SK-N-SH treated with all-trans-retinoic acid at 6 μM for 48 hours (cell line): ENCODE measurements at regions not wholly inside any gene's neighbourhood (a gene's known extent, or its start where the extent isn't known, plus 50 kb on each side); places are given as distances from the start of the nearest gene placed in this dataset.

Experiments
- ATAC-seq: fragments of 200-7000 bp; cut with Tn5 transposase; 3 replicates; pipeline ENCODE4 v1.9.1; 2020; ENCODE audit warnings: mild to moderate bottlenecking, moderate library complexity
- ARNTL ChIP-seq: fragments of 450-650 bp; formaldehyde crosslinking; IDR thresholded peaks from 2 replicates; pipeline ENCODE4 v1.5.0; 2020; ENCODE audit warnings: low read depth, mild to moderate bottlenecking, moderate library complexity, borderline replicate concordance
- BACH2 ChIP-seq: fragments of 250-450 bp; sonication (Bioruptor Pico); IDR thresholded peaks from 2 replicates; pipeline ENCODE4 v1.9.0; 2021; ENCODE audit warnings: mild to moderate bottlenecking, borderline replicate concordance
- CREB5 ChIP-seq: fragments of 250-450 bp; sonication (Bioruptor Pico); IDR thresholded peaks from 2 replicates; pipeline ENCODE4 v1.5.1; 2020; ENCODE audit warnings: low read depth, mild to moderate bottlenecking, moderate library complexity
- CSDC2 ChIP-seq: fragments of 250-450 bp; sonication (Bioruptor Pico); IDR thresholded peaks from 2 replicates; pipeline ENCODE4 v1.5.0; 2020; ENCODE audit warnings: mild to moderate bottlenecking, moderate library complexity
- CSRNP3 ChIP-seq: fragments of 250-450 bp; sonication (Bioruptor Pico); IDR thresholded peaks from 2 replicates; pipeline ENCODE4 v1.5.1; 2021; ENCODE audit warnings: mild to moderate bottlenecking, moderate library complexity
- ESRRG ChIP-seq: fragments of 250-450 bp; sonication (Bioruptor Pico); IDR thresholded peaks from 2 replicates; pipeline ENCODE4 v1.6.1; 2021; ENCODE audit warnings: mild to moderate bottlenecking
- GLIS3 ChIP-seq: fragments of 250-450 bp; sonication (Bioruptor Pico); IDR thresholded peaks from 2 replicates; pipeline ENCODE4 v1.5.0; 2020; ENCODE audit warnings: mild to moderate bottlenecking, moderate library complexity
- ISL1 ChIP-seq: fragments of 250-450 bp; sonication (Bioruptor Pico); IDR thresholded peaks from 2 replicates; pipeline ENCODE4 v2.1.2; 2022; ENCODE audit warnings: mild to moderate bottlenecking, moderate library complexity
- OSR1 ChIP-seq: fragments of 250-450 bp; sonication (Bioruptor Pico); IDR thresholded peaks from 2 replicates; pipeline ENCODE4 v1.8.0; 2022; ENCODE audit warnings: moderate library complexity, mild to moderate bottlenecking, inconsistent platforms
- PATZ1 ChIP-seq: fragments of 250-450 bp; sonication (Bioruptor Pico); IDR thresholded peaks from 2 replicates; pipeline ENCODE4 v1.8.0; 2020; ENCODE audit warnings: mild to moderate bottlenecking, moderate library complexity, borderline replicate concordance
- POU6F1 ChIP-seq: fragments of 250-450 bp; sonication (Bioruptor Pico); IDR thresholded peaks from 2 replicates; pipeline ENCODE4 v1.8.0; 2021; ENCODE audit warnings: low read depth, mild to moderate bottlenecking, moderate library complexity, borderline replicate concordance
- RARB ChIP-seq: fragments of 250-450 bp; sonication (Bioruptor Pico); IDR thresholded peaks from 2 replicates; pipeline ENCODE4 v1.8.0; 2021; ENCODE audit warnings: mild to moderate bottlenecking, moderate library complexity
- SNAI2 ChIP-seq: fragments of 250-450 bp; sonication (Bioruptor Pico); IDR thresholded peaks from 2 replicates; pipeline ENCODE4 v1.5.0; 2020; ENCODE audit warnings: mild to moderate bottlenecking, moderate library complexity
- TCF4 ChIP-seq: fragments of 250-450 bp; sonication (Bioruptor Pico); IDR thresholded peaks from 2 replicates; pipeline ENCODE4 v1.8.0; 2021; ENCODE audit warnings: mild to moderate bottlenecking, moderate library complexity, borderline replicate concordance
- TOX ChIP-seq: fragments of 250-450 bp; sonication (Bioruptor Pico); IDR thresholded peaks from 2 replicates; pipeline ENCODE4 v1.8.0; 2021; ENCODE audit warnings: mild to moderate bottlenecking, moderate library complexity, borderline replicate concordance
- TSHZ2 ChIP-seq: fragments of 250-450 bp; sonication (Bioruptor Pico); IDR thresholded peaks from 2 replicates; pipeline ENCODE4 v1.5.0; 2020; ENCODE audit warnings: mild to moderate bottlenecking, moderate library complexity
- ZC3H10 ChIP-seq: fragments of 250-450 bp; sonication (Bioruptor Pico); IDR thresholded peaks from 2 replicates; pipeline ENCODE4 v1.5.1; 2021; ENCODE audit warnings: mild to moderate bottlenecking, moderate library complexity
- ZFP3 ChIP-seq: fragments of 250-450 bp; sonication (Bioruptor Pico); IDR thresholded peaks from 2 replicates; pipeline ENCODE4 v1.5.0; 2020; ENCODE audit warnings: mild to moderate bottlenecking, moderate library complexity
- ZFP30 ChIP-seq: fragments of 450-650 bp; formaldehyde crosslinking; IDR thresholded peaks from 2 replicates; pipeline ENCODE4 v1.5.0; 2022; ENCODE audit warnings: mild to moderate bottlenecking, moderate library complexity
- ZNF565 ChIP-seq: fragments of 450-650 bp; formaldehyde crosslinking; conservative IDR thresholded peaks from 2 replicates; pipeline ENCODE4 v1.5.0; 2020; ENCODE audit warnings: low read depth, mild to moderate bottlenecking, moderate library complexity
- ZNF70 ChIP-seq: fragments of 450-650 bp; formaldehyde crosslinking; IDR thresholded peaks from 2 replicates; pipeline ENCODE4 v1.5.0; 2020; ENCODE audit warnings: mild to moderate bottlenecking, moderate library complexity
- ZNF8 ChIP-seq: fragments of 450-650 bp; formaldehyde crosslinking; IDR thresholded peaks from 2 replicates; pipeline ENCODE4 v1.5.0; 2020; ENCODE audit warnings: mild to moderate bottlenecking, moderate library complexity

GRCh38 chr2:13197248-13197647 is 480.5 kb downstream of the TRIB2 start:
- TF ChIP-seq ZFP3 (CRISPR knock-in tag) (no peak), ISL1 (no peak), ZFP30 (CRISPR knock-in tag) (no peak), CREB5 (CRISPR knock-in tag) (no peak), RARB (CRISPR knock-in tag) (no peak), OSR1 (CRISPR knock-in tag) (no peak), SNAI2 (CRISPR knock-in tag) (no peak), TCF4 (CRISPR knock-in tag) (no peak), CSDC2 (CRISPR knock-in tag) (no peak), PATZ1 (no peak), ARNTL (CRISPR knock-in tag) (no peak), ZNF565 (CRISPR knock-in tag) (no peak), ESRRG (no peak), CSRNP3 (CRISPR knock-in tag) (no peak), BACH2 (CRISPR knock-in tag) (no peak)
- TF ChIP-seq, all 23 proteins: peak for 0
- no peak for ATAC-seq

- ATAC-seq = no peak
- TF ChIP-seq PATZ1 (no peak), CSDC2 (CRISPR knock-in tag) (no peak), CREB5 (CRISPR knock-in tag) (no peak), ZNF565 (CRISPR knock-in tag) (no peak), OSR1 (CRISPR knock-in tag) (no peak), ARNTL (CRISPR knock-in tag) (no peak), ESRRG (no peak), POU6F1 (no peak), TSHZ2 (no peak), BACH2 (CRISPR knock-in tag) (no peak), ZNF8 (no peak), TOX (no peak), SNAI2 (CRISPR knock-in tag) (no peak), ZNF70 (CRISPR knock-in tag) (no peak), CSRNP3 (CRISPR knock-in tag) (no peak), ZFP30 (CRISPR knock-in tag) (no peak), GLIS3 (CRISPR knock-in tag) (no peak), ZC3H10 (CRISPR knock-in tag) (no peak)
- TF ChIP-seq, all 23 proteins: peak for 0
These were observed 485.2 kb downstream of the TRIB2 start for GRCh38 chr2:13201924-13202323.
